ENCODE measurements at regions not wholly inside any gene's neighbourhood (a gene's known extent, or its start where the extent isn't known, plus 50 kb on each side); places are given as distances from the start of the nearest gene placed in this dataset.

DNA sequence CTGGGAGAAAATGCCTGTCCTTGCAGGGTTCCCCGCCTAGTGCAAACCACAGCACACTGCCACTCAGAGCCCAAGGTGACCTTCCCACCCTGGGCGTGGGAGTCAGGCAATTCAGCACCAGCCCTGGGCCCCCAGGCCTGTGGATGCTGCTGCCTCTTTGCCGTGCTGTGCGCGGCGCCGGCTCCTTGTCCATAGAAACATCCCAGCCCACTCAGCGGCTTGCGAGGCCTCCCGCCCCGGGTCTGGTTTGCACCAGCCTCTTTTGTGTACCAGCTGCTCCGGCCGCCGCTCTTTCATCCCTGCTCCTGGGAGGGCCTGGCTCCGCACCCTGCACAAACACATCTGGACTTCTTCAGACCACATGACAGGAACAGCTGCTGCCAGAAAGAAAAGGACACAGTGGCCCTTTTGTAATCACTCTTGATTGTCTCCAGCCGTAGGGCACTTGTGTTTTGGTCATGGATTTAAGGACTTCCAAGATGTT is 75.4 kb upstream of the SDK2 start:
- TF ChIP-seq EZH2phosphoT487 (IDR thresholded peaks at IDR 0.05; ENCODE audit: low read length) (no peak), EZH2 (optimal IDR thresholded peaks at IDR 0.05; ENCODE audit: low read depth, low read length) (no peak)
- TF ChIP-seq, protein P1, sequence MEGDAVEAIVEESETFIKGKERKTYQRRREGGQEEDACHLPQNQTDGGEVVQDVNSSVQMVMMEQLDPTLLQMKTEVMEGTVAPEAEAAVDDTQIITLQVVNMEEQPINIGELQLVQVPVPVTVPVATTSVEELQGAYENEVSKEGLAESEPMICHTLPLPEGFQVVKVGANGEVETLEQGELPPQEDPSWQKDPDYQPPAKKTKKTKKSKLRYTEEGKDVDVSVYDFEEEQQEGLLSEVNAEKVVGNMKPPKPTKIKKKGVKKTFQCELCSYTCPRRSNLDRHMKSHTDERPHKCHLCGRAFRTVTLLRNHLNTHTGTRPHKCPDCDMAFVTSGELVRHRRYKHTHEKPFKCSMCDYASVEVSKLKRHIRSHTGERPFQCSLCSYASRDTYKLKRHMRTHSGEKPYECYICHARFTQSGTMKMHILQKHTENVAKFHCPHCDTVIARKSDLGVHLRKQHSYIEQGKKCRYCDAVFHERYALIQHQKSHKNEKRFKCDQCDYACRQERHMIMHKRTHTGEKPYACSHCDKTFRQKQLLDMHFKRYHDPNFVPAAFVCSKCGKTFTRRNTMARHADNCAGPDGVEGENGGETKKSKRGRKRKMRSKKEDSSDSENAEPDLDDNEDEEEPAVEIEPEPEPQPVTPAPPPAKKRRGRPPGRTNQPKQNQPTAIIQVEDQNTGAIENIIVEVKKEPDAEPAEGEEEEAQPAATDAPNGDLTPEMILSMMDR (IDR thresholded peaks at IDR 0.05; ENCODE audit: low read length): no peak

Measured in MM.1S (cell line).